WTC11 (cell line): ENCODE measurements at regions not wholly inside any gene's neighbourhood (a gene's known extent, or its start where the extent isn't known, plus 50 kb on each side); places are given as distances from the start of the nearest gene placed in this dataset.

Experiments used
- ATAC-seq: fragments of 200-7000 bp; cut with Tn5 transposase; 2 replicates; pipeline ENCODE4 v1.10.0; 2021; ENCODE audit warnings: mild to moderate bottlenecking, moderate library complexity
- CTCF ChIA-PET: fragments of 300-600 bp; sonication (Branson Sonifier 250); formaldehyde crosslinking; loops from one replicate; lab custom pipeline; 2021; ENCODE audit warnings: antibody characterized with exemption; lab: Charles Lee
- POLR2A ChIA-PET: fragments of 350-600 bp; sonication (Branson Sonifier 250); formaldehyde crosslinking; loops from one replicate; lab custom pipeline; 2021; ENCODE audit warnings: antibody characterized with exemption; lab: Charles Lee
- DNase-seq: peaks from one replicate; pipeline ENCODE4 v3.0.0; 2021; ENCODE audit warnings: low spot score
- H3K27ac Mint-ChIP-seq: 2 replicates; pipeline ENCODE4 v1.8.0; 2021; ENCODE audit warnings: mixed read lengths
- H3K27me3 Mint-ChIP-seq: 2 replicates; pipeline ENCODE4 v1.8.0; 2021; ENCODE audit warnings: low read depth, mild to moderate bottlenecking, moderate library complexity, mixed read lengths
- H3K36me3 Mint-ChIP-seq: 2 replicates; pipeline ENCODE4 v1.8.0; 2021; ENCODE audit warnings: mixed read lengths
- H3K4me1 Mint-ChIP-seq: 2 replicates; pipeline ENCODE4 v1.8.0; 2022; ENCODE audit warnings: mixed read lengths
- H3K4me3 Mint-ChIP-seq: 2 replicates; pipeline ENCODE4 v1.8.0; 2021; ENCODE audit warnings: mild to moderate bottlenecking, moderate library complexity, mixed read lengths
- H3K9me3 Mint-ChIP-seq: 2 replicates; pipeline ENCODE4 v1.8.0; 2021; ENCODE audit warnings: mixed read lengths
- ATF2 ChIP-seq: sonication (generic); formaldehyde crosslinking; IDR thresholded peaks from 2 replicates; pipeline ENCODE4 v1.8.1; 2022; ENCODE audit warnings: low read depth, missing genetic modification reagents, borderline replicate concordance
- CREM ChIP-seq: sonication (generic); formaldehyde crosslinking; IDR thresholded peaks from 2 replicates; pipeline ENCODE4 v1.8.1; 2022; ENCODE audit warnings: mild to moderate bottlenecking, missing genetic modification reagents, moderate library complexity
- HMGA2 ChIP-seq: fragments of 250-450 bp; sonication (Bioruptor Pico); IDR thresholded peaks from 2 replicates; pipeline ENCODE4 v1.4.0; 2021; ENCODE audit warnings: mild to moderate bottlenecking, moderate library complexity
- USF1 ChIP-seq: sonication (generic); formaldehyde crosslinking; IDR thresholded peaks from 2 replicates; pipeline ENCODE4 v1.8.0; 2022; ENCODE audit warnings: mild to moderate bottlenecking, missing genetic modification reagents
- ZNF423 ChIP-seq: fragments of 250-450 bp; sonication (Bioruptor Pico); IDR thresholded peaks from 2 replicates; pipeline ENCODE4 v2.1.2; 2022; ENCODE audit warnings: mild to moderate bottlenecking, moderate library complexity
- ZNF512 ChIP-seq: sonication (generic); formaldehyde crosslinking; IDR thresholded peaks from 2 replicates; pipeline ENCODE4 v1.8.1; 2022; ENCODE audit warnings: missing genetic modification reagents, borderline replicate concordance
- TF ChIP-seq, protein P1 (sequence below): sonication (generic); formaldehyde crosslinking; IDR thresholded peaks from 2 replicates; pipeline ENCODE4 v1.8.0; 2022; ENCODE audit warnings: mild to moderate bottlenecking, missing genetic modification reagents
- TF ChIP-seq, protein P2 (sequence below): fragments of 200-600 bp; IDR thresholded peaks from 2 replicates; pipeline ENCODE4 v1.8.0; 2022; ENCODE audit warnings: antibody characterized with exemption

GRCh38 chr18:25678221-25678620 is 326.3 kb upstream of the ZNF521 start (continued):
- TF ChIP-seq, protein P1, sequence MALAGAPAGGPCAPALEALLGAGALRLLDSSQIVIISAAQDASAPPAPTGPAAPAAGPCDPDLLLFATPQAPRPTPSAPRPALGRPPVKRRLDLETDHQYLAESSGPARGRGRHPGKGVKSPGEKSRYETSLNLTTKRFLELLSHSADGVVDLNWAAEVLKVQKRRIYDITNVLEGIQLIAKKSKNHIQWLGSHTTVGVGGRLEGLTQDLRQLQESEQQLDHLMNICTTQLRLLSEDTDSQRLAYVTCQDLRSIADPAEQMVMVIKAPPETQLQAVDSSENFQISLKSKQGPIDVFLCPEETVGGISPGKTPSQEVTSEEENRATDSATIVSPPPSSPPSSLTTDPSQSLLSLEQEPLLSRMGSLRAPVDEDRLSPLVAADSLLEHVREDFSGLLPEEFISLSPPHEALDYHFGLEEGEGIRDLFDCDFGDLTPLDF (CRISPR knock-in tag): no peak
- TF ChIP-seq ZNF512: no peak

DNA sequence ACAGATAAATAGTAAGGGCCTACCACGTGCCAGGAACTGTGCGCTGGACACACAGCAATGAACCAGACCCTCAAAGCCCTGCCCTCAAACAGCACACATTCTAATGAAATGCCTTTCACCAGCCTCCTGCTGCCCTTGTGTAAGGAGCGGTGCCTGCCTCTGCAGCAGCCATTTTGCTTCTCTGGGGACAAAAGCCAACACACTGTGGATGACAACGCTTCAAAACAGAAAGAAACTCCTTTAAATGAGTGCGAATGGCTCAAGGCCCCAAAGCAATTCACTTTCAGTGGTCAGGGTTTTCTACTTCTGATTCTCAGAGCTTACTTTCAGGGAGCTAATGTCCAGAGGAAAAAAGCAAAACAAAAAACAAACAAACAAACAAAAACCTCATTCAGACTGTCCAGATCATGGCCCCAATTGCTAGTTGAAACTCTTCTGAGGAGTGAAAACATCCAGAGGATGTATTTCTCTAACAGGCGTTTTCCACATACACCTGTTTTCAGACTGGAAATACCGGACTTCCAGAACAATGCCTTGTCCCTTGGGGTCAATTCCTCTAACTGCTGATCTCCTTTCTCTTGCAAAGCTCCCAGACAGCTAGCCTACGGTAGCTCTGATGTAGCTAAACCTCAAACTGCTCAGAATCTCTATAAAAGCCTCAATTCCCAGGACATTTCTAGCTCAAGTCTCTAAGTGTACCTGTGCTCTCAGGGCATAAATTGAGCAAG is 323.3 kb upstream of the ZNF521 start:
- POLR2A ChIA-PET: no interaction called here
- no peaks in the 10 kb centered on the region for H3K36me3 Mint-ChIP-seq
- peak overlapping the region; percentile 32 for H3K4me3 Mint-ChIP-seq
- peak overlapping the region; percentile 99 for H3K27ac Mint-ChIP-seq
- H3K9me3 Mint-ChIP-seq: no peaks in the 10 kb centered on the region; the same call in 1 of the 2 replicates
- peaks cover 60% of the 10 kb centered on the region for H3K4me1 Mint-ChIP-seq
- CTCF ChIA-PET: interaction anchor here (1.0 to 1.7 kb wide), 3 partner anchors 9 to 68 kb away, joined by 3 to 6 read pairs (median 4); no protein-coding TSS in a partner anchor
- ATAC-seq (peak; percentile 84), DNase-seq (peak; percentile 23)
- peaks cover 11% of the 10 kb centered on the region for H3K27me3 Mint-ChIP-seq
- TF ChIP-seq CREM (CRISPR knock-in tag) (peak; percentile 36; the same call in 1 of the 2 replicates), ZNF423 (CRISPR knock-in tag) (no peak)

- CTCF ChIA-PET: no interaction called here
- POLR2A ChIA-PET: no interaction called here
These were observed 322.2 kb upstream of the ZNF521 start for GRCh38 chr18:25674183-25674582.

DNA sequence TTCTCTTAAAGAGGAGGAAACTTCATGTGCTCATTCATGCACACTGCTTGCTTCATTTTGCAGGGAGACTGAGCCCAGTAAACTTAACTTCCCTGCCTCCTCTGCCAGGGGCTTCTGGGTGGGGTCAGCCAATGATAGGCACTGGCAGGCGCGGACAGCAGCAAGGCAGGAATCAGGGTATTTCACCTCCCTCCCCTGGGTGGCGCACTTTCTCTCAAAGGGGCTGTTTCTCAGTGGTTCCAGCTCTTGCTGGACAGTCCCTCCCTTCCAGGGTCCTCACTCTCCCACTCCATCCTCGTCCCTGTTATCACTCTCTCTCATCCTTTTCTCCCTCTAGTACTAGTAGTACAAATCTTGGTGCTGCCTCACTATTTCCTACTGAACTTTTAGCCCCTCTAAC is 320.5 kb upstream of the ZNF521 start:
- H3K36me3 Mint-ChIP-seq: no peaks in the 10 kb centered on the region
- POLR2A ChIA-PET: no interaction called here
- no peak overlapping the region for H3K4me3 Mint-ChIP-seq
- H3K4me1 Mint-ChIP-seq: peaks cover 40% of the 10 kb centered on the region
- peaks cover 9% of the 10 kb centered on the region for H3K27me3 Mint-ChIP-seq
- TF ChIP-seq USF1 (CRISPR knock-in tag): no peak
- TF ChIP-seq, protein P2, sequence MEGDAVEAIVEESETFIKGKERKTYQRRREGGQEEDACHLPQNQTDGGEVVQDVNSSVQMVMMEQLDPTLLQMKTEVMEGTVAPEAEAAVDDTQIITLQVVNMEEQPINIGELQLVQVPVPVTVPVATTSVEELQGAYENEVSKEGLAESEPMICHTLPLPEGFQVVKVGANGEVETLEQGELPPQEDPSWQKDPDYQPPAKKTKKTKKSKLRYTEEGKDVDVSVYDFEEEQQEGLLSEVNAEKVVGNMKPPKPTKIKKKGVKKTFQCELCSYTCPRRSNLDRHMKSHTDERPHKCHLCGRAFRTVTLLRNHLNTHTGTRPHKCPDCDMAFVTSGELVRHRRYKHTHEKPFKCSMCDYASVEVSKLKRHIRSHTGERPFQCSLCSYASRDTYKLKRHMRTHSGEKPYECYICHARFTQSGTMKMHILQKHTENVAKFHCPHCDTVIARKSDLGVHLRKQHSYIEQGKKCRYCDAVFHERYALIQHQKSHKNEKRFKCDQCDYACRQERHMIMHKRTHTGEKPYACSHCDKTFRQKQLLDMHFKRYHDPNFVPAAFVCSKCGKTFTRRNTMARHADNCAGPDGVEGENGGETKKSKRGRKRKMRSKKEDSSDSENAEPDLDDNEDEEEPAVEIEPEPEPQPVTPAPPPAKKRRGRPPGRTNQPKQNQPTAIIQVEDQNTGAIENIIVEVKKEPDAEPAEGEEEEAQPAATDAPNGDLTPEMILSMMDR: peak; percentile 62
- TF ChIP-seq, all 79 proteins: peak for 1
- Mint-ChIP-seq H3K27ac (no peak overlapping the region), H3K9me3 (no peaks in the 10 kb centered on the region; the same call in none of the 2 replicates)
- DNase-seq: peak; percentile 81
- ATAC-seq: peak; percentile 81
- CTCF ChIA-PET: interaction anchor here (0.6 to 1.5 kb wide), 3 partner anchors 11 to 160 kb away, joined by 3 read pairs; no protein-coding TSS in a partner anchor

More at GRCh38 chr18:25674183-25674582, 322.2 kb upstream of the ZNF521 start:
- DNase-seq (no peak), ATAC-seq (no peak)
- H3K36me3 Mint-ChIP-seq: no peaks in the 10 kb centered on the region
- peaks cover 11% of the 10 kb centered on the region for H3K27me3 Mint-ChIP-seq
- H3K4me3 Mint-ChIP-seq: no peak overlapping the region
- H3K9me3 Mint-ChIP-seq: no peaks in the 10 kb centered on the region; the same call in none of the 2 replicates
- no peak overlapping the region for H3K27ac Mint-ChIP-seq
- peaks cover 50% of the 10 kb centered on the region for H3K4me1 Mint-ChIP-seq
- TF ChIP-seq ATF2 (CRISPR knock-in tag): no peak
- TF ChIP-seq HMGA2 (CRISPR knock-in tag): peak; percentile 92
- TF ChIP-seq, all 79 proteins: peak for 1
